HEK293 (cell line): ENCODE measurements at regions not wholly inside any gene's neighbourhood (a gene's known extent, or its start where the extent isn't known, plus 50 kb on each side); places are given as distances from the start of the nearest gene placed in this dataset.
"Not testable (repeated sequence)": the region's sequence is repeated elsewhere in the genome, so short reads cannot be mapped to it uniquely, and the experiment has no call there.

Experiments
- REST ChIP-seq: fragments of 450-650 bp; formaldehyde crosslinking; IDR thresholded peaks from 2 replicates; pipeline ENCODE4 v1.5.1; 2016; ENCODE audit warnings: missing biosample characterization, missing genetic modification characterization
- SP3 ChIP-seq: fragments of 450-650 bp; formaldehyde crosslinking; IDR thresholded peaks from 2 replicates; pipeline ENCODE4 v1.5.1; 2016; ENCODE audit warnings: missing biosample characterization, missing genetic modification characterization
- TCF7L2 ChIP-seq: IDR thresholded peaks from 2 replicates; pipeline ENCODE4 v1.6.1; 2011; ENCODE audit warnings: low read depth, mild to moderate bottlenecking, inconsistent platforms, low read length, moderate library complexity, borderline replicate concordance
- ZBTB17 ChIP-seq: fragments of 450-650 bp; formaldehyde crosslinking; IDR thresholded peaks from 2 replicates; pipeline ENCODE4 v1.5.1; 2016; ENCODE audit warnings: missing biosample characterization, missing genetic modification characterization
- ZBTB26 ChIP-seq: fragments of 450-650 bp; formaldehyde crosslinking; optimal IDR thresholded peaks from 2 replicates; pipeline ENCODE3; 2016; ENCODE audit warnings: missing biosample characterization, mild to moderate bottlenecking, missing genetic modification characterization
- ZNF2 ChIP-seq: fragments of 450-650 bp; formaldehyde crosslinking; IDR thresholded peaks from 2 replicates; pipeline ENCODE4 v1.5.1; 2016; ENCODE audit warnings: missing biosample characterization, missing genetic modification characterization
- ZNF664 ChIP-seq: fragments of 450-650 bp; formaldehyde crosslinking; IDR thresholded peaks from 2 replicates; pipeline ENCODE4 v1.5.1; 2016; ENCODE audit warnings: missing biosample characterization, missing genetic modification characterization
- TF ChIP-seq, protein P1 (sequence below): fragments of 450-650 bp; formaldehyde crosslinking; IDR thresholded peaks from 2 replicates; pipeline ENCODE4 v1.5.1; 2016; ENCODE audit warnings: missing biosample characterization, missing genetic modification characterization

DNA sequence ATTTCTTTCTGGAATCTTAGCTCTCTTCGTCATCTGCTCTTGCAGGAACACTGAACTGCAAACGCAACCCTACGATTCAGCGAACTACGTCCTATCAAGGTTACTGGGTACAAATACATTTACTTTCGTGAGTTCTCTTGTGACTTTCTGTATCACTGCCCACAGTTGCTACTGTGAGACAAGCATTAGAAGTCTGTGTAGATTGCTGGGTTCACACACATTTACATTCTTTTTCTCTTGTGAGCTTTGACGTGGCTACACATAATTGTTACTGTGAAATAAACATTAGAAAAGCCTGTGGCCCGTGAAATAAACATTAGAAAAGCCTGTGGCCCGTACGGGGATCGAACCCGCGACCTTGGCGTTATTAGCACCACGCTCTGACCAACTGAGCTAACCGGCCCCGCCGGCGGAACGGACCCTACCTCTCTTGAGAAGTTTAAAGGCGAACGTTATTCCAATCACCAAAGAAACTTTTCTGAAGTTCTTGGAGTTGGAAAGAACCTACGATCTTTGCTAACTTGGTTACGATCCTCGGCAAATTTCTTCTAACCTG lies 61.2 kb upstream of the ZNF322 start:
- TF ChIP-seq, protein P1, sequence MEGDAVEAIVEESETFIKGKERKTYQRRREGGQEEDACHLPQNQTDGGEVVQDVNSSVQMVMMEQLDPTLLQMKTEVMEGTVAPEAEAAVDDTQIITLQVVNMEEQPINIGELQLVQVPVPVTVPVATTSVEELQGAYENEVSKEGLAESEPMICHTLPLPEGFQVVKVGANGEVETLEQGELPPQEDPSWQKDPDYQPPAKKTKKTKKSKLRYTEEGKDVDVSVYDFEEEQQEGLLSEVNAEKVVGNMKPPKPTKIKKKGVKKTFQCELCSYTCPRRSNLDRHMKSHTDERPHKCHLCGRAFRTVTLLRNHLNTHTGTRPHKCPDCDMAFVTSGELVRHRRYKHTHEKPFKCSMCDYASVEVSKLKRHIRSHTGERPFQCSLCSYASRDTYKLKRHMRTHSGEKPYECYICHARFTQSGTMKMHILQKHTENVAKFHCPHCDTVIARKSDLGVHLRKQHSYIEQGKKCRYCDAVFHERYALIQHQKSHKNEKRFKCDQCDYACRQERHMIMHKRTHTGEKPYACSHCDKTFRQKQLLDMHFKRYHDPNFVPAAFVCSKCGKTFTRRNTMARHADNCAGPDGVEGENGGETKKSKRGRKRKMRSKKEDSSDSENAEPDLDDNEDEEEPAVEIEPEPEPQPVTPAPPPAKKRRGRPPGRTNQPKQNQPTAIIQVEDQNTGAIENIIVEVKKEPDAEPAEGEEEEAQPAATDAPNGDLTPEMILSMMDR (tag by site-specific recombination), result not testable (repeated sequence)
- not testable (repeated sequence) for TF ChIP-seq ZBTB26 (tag by site-specific recombination); ZNF2 (tag by site-specific recombination); SP3; REST; ZBTB17 (tag by site-specific recombination); TCF7L2; ZNF664 (tag by site-specific recombination)
